ENCODE measurements at regions not wholly inside any gene's neighbourhood (a gene's known extent, or its start where the extent isn't known, plus 50 kb on each side); places are given as distances from the start of the nearest gene placed in this dataset.

DNA sequence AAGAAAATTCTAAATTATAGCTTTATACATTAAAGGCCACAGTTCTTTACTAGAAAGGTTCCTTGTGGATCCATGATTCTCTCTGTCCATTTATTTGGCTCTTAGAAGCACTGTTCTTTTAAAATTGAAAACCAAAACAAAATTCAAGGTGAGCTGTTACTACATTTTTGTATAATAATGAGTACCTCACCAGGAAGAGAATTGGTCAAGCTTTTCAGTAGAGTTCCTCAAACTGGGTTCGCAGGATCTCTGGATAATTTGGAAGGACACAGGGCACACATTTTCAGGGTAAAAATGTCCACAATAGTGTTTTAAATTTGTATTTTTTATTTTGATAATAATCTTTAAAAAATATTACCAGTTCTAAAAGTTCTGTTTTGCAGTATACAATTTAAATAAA lies 93.0 kb downstream of the PPP1R3A start:
- BruUV-seq (replicated peaks), result no TSS peak
- Mint-ChIP-seq H3K27me3 (ENCODE audit: unreplicated experiment) (no peaks in the 10 kb centered on the region), H3K27ac (ENCODE audit: unreplicated experiment) (no peak overlapping the region), H3K4me3 (ENCODE audit: low read depth, unreplicated experiment) (no peak overlapping the region), H3K36me3 (ENCODE audit: insufficient read depth, unreplicated experiment) (no peaks in the 10 kb centered on the region), H3K4me1 (ENCODE audit: low read depth, unreplicated experiment) (no peaks in the 10 kb centered on the region), H3K9me3 (ENCODE audit: low read depth, unreplicated experiment) (no peaks in the 10 kb centered on the region)
- CTCF ChIA-PET, result no interaction called here
- TF ChIP-seq, protein P1, sequence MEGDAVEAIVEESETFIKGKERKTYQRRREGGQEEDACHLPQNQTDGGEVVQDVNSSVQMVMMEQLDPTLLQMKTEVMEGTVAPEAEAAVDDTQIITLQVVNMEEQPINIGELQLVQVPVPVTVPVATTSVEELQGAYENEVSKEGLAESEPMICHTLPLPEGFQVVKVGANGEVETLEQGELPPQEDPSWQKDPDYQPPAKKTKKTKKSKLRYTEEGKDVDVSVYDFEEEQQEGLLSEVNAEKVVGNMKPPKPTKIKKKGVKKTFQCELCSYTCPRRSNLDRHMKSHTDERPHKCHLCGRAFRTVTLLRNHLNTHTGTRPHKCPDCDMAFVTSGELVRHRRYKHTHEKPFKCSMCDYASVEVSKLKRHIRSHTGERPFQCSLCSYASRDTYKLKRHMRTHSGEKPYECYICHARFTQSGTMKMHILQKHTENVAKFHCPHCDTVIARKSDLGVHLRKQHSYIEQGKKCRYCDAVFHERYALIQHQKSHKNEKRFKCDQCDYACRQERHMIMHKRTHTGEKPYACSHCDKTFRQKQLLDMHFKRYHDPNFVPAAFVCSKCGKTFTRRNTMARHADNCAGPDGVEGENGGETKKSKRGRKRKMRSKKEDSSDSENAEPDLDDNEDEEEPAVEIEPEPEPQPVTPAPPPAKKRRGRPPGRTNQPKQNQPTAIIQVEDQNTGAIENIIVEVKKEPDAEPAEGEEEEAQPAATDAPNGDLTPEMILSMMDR (IDR thresholded peaks at IDR 0.05; ENCODE audit: unreplicated experiment), result no peak
- no peak for DNase-seq
- intact Hi-C loops (cut with micrococcal nuclease; ENCODE audit: unreplicated experiment), result no loop called here

DNA sequence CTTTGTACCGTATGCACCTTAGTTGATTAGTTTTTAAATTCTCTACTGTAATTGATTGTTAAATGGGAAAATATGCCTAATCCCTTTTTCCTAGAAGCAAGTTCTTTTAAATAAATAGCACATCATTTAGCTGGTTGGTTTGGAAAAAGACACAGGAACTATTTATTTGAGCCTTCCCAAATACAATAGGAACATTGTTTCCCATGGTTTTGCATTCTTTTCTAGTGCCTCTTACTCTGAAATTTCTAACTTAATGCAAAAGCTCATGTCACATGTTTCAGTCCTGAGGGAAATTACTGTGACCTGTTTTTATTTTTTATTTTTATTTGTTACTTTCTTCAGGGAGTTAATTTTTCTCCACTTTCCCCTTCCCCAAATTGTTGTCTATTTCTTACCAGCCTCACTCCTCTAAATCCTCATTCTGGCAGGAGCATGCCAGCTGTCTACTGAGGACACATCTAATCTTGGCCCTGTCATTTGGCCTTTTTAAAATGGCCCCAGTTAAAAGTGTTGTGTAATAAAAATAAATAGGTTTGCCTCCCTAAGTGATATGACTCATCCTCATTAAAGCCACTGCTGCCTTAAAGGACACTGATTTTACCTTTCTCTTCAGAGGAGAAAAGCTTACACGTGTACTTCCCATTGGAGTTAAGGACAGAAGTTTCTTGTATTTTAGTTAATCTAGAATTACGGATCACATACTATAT lies 94.5 kb downstream of the PPP1R3A start:
- no peak for DNase-seq
- no peaks in the 10 kb centered on the region for H3K4me1 Mint-ChIP-seq (ENCODE audit: low read depth, unreplicated experiment)
- H3K36me3 Mint-ChIP-seq (ENCODE audit: insufficient read depth, unreplicated experiment), result no peaks in the 10 kb centered on the region
- H3K27me3 Mint-ChIP-seq (ENCODE audit: unreplicated experiment), result no peaks in the 10 kb centered on the region
- no TSS peak for BruUV-seq (replicated peaks)
- intact Hi-C loops (cut with micrococcal nuclease; ENCODE audit: unreplicated experiment), result no loop called here
- no peak overlapping the region for H3K4me3 Mint-ChIP-seq (ENCODE audit: low read depth, unreplicated experiment)
- TF ChIP-seq, protein P1 (IDR thresholded peaks at IDR 0.05; ENCODE audit: unreplicated experiment), result no peak
- CTCF ChIA-PET, result no interaction called here
- H3K9me3 Mint-ChIP-seq (ENCODE audit: low read depth, unreplicated experiment), result no peaks in the 10 kb centered on the region
- H3K27ac Mint-ChIP-seq (ENCODE audit: unreplicated experiment), result no peak overlapping the region

DNA sequence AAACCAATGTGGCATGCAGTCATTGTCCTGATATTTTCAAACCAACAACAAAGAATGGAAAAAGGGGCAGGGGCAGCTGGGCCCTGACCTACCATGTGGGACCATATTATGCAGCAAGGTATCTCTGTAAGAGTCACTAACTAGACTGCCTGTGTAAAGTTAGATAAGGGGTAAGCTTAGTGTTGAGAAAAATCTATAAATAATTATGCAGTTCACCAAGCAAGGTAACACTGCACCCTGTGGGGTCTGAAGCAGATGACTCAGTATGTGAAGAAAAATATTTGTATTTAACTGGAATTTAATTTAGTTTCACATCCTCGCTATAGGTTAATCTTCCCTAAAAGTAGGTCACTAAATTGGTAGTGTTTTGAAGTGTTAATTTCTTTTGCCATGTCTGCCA lies 99.3 kb downstream of the PPP1R3A start:
- H3K4me3 Mint-ChIP-seq (ENCODE audit: low read depth, unreplicated experiment), result no peak overlapping the region
- no peaks in the 10 kb centered on the region for H3K27me3 Mint-ChIP-seq (ENCODE audit: unreplicated experiment)
- intact Hi-C loops (cut with micrococcal nuclease; ENCODE audit: unreplicated experiment), result no loop called here
- DNase-seq, result no peak
- no peaks in the 10 kb centered on the region for H3K36me3 Mint-ChIP-seq (ENCODE audit: insufficient read depth, unreplicated experiment)
- TF ChIP-seq, protein P1 (IDR thresholded peaks at IDR 0.05; ENCODE audit: unreplicated experiment), result no peak
- H3K4me1 Mint-ChIP-seq (ENCODE audit: low read depth, unreplicated experiment), result no peaks in the 10 kb centered on the region
- CTCF ChIA-PET, result no interaction called here
- no peaks in the 10 kb centered on the region for H3K9me3 Mint-ChIP-seq (ENCODE audit: low read depth, unreplicated experiment)
- no peak overlapping the region for H3K27ac Mint-ChIP-seq (ENCODE audit: unreplicated experiment)
- no TSS peak for BruUV-seq (replicated peaks)

DNA sequence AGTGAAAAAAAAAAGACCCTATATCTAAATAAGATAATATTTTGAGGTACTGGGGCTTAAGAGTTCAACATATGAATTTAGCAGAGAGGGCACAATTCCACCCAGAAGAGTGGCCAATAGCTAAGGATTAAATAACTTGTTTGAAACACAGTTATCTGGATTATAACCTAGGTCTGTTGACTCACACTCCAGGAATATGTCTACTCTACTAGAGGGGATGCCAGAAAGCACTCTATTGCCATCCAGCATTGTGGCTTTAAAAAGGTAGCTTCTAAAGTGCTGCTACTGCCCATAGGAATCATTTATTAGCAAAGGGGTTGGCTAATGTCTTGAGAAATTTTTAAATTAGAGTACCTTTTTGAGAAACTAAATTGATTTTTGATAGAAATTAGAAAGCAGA lies 102.2 kb downstream of the PPP1R3A start:
- Mint-ChIP-seq H3K36me3 (ENCODE audit: insufficient read depth, unreplicated experiment) (no peaks in the 10 kb centered on the region), H3K4me1 (ENCODE audit: low read depth, unreplicated experiment) (no peaks in the 10 kb centered on the region), H3K27ac (ENCODE audit: unreplicated experiment) (no peak overlapping the region), H3K27me3 (ENCODE audit: unreplicated experiment) (no peaks in the 10 kb centered on the region), H3K9me3 (ENCODE audit: low read depth, unreplicated experiment) (no peaks in the 10 kb centered on the region), H3K4me3 (ENCODE audit: low read depth, unreplicated experiment) (no peak overlapping the region)
- TF ChIP-seq, protein P1 (IDR thresholded peaks at IDR 0.05; ENCODE audit: unreplicated experiment), result no peak
- intact Hi-C loops (cut with micrococcal nuclease; ENCODE audit: unreplicated experiment), result no loop called here
- BruUV-seq (replicated peaks), result no TSS peak
- DNase-seq, result no peak
- CTCF ChIA-PET, result interaction anchor here (0.6 kb wide), 1 partner anchor 1607 kb away, joined by 4 read pairs; no protein-coding TSS in a partner anchor

Data from Calu3 (cell line).